ENCODE measurements at regions not wholly inside any gene's neighbourhood (a gene's known extent, or its start where the extent isn't known, plus 50 kb on each side); places are given as distances from the start of the nearest gene placed in this dataset.
"Not testable (repeated sequence)": the region's sequence is repeated elsewhere in the genome, so short reads cannot be mapped to it uniquely, and the experiment has no call there.

DNA sequence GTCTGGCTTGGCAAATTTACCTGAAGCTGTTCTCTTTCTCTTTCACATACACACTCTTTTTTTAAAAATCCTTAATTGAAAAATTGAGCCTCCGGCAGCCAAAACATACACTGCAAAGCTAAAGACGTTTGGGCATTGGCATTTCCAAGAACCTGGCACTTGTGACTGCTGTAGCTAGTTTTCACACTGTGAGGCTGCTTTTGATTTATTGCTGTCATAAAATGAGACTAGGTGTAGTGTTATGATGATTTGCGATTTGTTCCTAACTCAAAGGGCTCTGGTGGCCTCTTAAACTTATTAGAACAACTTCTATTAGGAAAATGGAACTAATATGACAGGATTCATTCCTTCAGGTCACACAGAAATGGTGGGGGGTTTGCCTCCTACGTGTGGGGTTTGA is 377.1 kb upstream of the FAR2 start:
- no peak for DNase-seq (ENCODE audit: low read depth)

DNA sequence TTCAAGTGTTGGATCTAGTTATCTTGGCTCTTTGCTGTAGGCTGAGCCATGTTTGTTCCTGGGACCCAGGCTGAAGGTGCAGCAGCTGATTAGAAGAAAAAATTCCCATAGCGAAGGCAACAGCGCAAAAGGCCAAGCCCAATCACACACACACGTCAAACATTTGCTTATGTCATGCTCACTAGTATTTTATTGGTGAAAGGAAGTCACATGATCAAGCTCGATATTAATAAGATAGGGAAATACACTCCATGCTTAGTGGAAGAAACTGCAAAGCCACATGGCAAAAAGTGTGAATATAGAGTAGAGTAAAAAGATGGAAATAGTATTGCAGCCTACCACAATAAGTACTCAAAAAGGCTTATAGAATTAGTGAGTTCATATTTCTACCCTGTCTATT is 373.5 kb upstream of the FAR2 start:
- DNase-seq (ENCODE audit: low read depth), result no peak

DNA sequence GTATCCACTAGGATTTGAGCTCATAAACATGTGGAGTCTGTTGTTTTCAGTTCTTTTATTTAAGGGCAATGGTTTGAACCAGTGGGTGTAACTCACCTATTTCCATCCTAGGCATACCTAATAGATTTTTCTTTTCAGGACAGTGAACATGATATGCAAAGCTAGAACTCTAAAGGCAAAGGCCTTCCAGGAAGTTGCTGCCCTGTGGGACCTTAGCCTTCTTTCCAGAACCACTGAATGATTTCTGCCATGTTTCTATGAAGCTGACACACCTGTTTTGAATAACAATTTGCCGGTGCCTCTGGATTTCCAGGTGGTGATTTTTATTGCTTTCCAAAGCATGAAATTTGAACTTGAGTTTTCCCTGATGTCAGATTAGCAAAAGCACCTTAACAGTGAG is 372.9 kb upstream of the FAR2 start:
- DNase-seq (ENCODE audit: low read depth), result no peak

DNA sequence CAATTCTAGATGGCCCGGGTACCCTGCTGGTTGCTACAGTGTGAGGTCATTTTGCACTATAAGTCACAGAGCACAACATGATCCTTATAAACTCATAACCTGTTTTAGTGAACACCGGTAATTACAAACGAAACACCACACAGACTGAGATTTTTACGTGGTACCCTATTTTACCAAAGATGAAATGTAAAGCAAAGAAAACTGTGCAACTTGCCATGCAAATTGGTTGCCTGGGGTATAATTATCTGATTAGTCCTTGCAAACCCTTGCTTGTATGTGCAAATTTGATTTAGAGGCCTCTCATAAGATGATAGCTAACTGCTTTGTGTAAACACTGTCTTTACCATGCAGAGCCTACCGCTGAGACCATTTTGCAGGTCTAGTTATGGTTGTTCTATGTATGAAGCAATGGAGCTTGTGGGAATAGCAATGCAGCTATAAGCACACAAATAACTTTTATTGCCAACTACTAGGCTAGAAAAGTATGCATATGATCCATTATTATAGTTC is 372.1 kb upstream of the FAR2 start:
- no peak for DNase-seq (ENCODE audit: low read depth)

DNA sequence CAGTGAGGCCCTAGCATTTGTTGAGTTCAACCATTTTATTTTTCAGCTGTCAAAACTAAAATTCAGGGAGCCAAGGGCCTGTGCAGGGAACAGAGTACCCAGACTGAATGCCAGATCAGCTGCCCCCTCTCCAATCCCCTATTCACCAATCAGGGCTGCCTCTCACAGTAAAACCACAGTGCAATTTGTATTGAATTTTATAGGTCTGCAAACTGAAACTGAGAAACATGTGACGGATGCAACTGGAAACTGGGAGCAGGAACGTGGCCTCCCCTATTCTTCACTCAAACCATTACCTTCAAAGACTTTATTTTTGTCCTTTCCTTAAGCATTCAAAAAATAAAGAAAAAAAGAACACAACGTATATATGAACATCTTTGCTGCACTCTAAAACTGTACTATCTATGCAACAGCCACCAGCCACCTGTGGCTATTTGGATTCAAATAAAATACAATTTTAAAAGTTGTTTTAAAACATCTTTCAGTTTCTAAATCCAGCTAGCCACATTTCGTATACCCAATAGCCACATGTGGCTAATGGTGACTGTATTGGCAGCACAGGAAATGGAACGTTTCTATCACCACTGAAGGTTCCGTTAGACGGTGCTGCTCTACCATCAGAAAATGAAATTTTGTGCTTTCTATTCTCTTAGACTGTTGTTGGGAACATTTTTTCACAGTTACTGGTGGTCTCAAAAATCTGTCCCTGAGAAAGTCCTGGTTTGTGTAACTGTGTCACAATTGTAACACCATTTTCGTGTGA is 371.3 kb upstream of the FAR2 start:
- DNase-seq (ENCODE audit: low read depth), result no peak

GRCh38 chr12:28780096-28780495 is 369.0 kb upstream of the FAR2 start:
- DNase-seq (ENCODE audit: low read depth), result peak; percentile 70

DNA sequence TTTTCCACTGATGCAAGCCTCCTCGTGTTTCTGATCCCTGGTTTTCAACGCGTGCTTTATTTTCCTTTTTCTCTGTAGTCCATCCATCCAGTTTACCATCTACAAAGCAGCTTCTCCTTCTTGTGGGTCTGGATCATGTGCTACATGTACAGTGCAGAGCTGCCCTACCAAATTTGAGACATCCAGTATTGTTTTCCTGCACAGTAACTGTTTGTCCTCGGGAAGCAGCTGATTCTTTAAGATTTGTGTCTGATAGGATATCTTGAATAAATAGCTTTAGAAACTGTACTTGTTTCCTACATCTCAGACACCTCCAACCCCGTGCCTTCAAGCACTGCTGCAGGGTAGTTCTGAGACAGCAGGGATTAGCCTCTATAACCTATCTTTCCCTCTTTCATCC is 368.1 kb upstream of the FAR2 start:
- no peak for DNase-seq (ENCODE audit: low read depth)

GRCh38 chr12:28781671-28782652 is 367.1 kb upstream of the FAR2 start:
- no peak for DNase-seq (ENCODE audit: low read depth)

DNA sequence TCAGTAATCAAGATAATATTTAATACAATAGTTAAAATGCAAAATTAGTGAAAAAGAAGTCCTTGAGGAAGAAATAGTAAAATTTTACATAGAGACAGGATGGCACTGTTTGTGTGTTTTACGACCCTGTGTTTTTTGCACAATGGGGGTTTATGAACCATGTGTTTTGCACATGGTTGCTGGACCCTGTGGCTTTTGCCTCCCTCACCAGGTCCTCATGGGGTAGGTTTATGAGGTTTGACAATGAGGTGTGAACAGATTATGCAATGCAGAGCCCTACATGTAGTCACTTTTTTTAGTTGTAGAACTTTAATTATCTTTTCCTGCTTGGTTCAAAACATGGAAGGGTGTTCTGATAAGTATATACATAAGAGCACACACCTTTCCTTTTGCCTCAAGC is 366.3 kb upstream of the FAR2 start:
- no peak for DNase-seq (ENCODE audit: low read depth)

DNA sequence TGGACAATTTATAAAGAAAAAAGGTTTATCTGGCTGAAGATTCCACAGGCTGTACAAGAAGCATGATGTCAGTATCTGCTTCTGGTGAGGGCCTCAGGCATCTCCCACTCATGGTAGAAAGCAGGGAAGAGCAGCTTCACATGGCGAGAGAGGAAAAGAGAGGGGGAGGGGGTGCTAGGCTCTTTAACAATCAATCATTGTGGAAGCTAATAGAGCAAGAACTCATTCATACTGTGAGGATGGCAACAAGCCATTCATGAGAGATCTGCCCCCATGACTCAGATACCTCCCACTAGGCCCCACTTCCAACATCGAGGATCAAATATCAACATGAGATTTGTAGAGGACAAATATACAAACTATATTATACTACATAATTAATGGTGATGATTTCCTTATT is 361.9 kb upstream of the FAR2 start:
- no peak for DNase-seq (ENCODE audit: low read depth)

- DNase-seq (ENCODE audit: low read depth), result not testable (repeated sequence)
Observed at GRCh38 chr12:28788256-28788655, 360.8 kb upstream of the FAR2 start.

DNA sequence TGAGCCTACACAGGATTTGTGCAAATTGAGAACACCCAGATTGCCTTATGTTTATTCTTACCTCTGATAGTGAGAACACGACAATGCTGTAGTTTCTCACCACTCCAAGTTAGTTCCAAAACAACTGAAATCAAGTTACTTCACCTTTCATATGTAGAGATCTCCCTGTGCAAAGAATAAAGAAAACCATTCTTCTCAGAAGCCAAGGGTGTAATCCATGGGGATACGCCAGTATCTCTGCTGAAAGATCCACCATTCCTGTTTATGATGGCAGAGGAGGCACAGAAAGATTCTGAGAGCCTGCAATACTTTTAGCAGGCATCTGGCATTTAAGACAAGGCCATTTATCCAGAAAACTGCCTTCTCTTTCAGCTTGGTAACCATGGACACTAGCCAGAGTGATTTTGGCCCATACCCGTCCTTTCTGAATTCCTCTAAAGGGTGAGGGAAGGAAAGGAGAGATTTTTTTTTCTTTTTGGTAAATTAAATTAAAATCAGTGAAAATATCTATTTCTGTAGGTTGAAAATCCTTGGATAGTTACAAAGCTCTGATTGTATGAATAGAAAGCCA is 355.4 kb upstream of the FAR2 start:
- no peak for DNase-seq (ENCODE audit: low read depth)

DNA sequence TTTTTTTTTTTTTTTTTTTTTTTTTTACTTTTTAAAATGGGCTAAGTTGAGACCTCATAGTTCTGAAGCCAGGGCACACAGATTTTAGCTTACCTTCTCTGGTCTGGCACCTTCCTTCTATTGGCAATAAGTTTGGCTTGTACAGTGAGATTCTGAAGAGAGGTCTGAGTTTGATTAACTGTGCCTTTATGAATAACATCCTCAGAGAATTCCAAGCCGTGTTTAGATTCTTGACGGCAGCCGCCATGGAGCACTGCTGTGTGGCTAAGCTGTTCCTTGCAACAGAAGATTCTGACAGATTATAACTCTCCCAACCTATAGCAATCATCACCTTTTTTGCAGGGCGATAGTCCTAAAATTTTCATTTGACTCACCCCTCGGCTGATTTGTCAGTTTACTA is 354.9 kb upstream of the FAR2 start:
- no peak for DNase-seq (ENCODE audit: low read depth)

- DNase-seq (ENCODE audit: low read depth), result no peak
Observed at GRCh38 chr12:28794786-28795185, 354.3 kb upstream of the FAR2 start.

DNA sequence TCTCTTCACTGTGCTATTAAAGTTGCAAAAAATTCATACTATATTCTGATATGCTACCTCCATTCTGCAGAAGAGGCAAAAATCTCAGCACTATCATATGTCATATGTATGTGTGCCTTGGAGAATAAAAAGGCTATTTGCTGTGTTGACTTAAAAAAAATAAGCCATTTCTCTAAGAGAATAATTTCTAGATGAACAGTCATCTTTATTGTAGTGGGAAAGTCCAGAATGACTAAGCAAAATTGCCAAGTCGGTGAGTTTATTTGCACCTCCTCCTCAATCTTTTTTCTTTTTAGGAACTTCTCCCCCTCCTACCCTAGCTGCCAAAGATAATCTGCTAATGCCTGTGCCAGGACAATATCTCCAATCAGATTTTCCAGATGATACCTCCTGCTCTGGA is 353.8 kb upstream of the FAR2 start:
- peak; percentile 7 for DNase-seq (ENCODE audit: low read depth)

DNA sequence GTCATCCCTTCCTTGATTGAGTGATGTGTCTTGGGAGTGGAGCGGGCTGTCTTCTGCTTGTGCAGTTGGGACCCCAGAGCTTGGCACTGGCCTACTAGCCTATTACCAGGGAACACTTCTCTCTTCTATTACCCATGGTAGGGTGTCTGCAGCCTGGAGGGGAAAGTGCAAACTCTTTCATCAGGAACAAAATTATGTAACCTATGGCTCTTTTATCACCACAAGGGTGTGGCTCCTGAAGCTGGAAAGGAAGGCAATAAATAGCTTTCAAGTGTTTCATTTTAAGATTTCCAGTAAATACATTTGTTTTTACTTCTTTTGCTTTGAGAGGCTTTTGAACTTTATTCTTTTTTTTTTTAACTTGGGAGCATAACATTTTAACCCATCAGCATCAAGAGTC is 349.7 kb upstream of the FAR2 start:
- no peak for DNase-seq (ENCODE audit: low read depth)

- DNase-seq (ENCODE audit: low read depth), result no peak
Observed at GRCh38 chr12:28800129-28800528, 348.9 kb upstream of the FAR2 start.

GRCh38 chr12:28802706-28803438 is 346.2 kb upstream of the FAR2 start:
- DNase-seq (ENCODE audit: low read depth), result no peak

DNA sequence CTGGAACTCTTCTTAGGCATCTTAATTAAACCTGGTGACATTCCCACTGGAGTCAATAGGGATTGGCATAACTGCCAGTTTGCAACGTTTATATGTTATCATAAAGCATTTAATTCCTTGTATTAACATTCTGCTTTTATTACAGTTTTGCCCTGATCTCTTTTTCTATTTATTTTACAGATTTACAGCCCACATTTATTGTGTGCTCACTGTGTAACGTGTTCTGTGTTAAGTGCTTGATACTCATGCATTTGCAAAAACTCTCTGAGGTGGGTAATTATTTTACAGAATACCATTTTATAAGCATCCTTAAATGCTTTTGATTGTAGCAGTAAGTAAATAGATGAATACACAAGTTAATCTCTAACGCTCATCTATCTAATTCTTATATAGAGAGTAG is 341.5 kb upstream of the FAR2 start:
- no peak for DNase-seq (ENCODE audit: low read depth)

DNA sequence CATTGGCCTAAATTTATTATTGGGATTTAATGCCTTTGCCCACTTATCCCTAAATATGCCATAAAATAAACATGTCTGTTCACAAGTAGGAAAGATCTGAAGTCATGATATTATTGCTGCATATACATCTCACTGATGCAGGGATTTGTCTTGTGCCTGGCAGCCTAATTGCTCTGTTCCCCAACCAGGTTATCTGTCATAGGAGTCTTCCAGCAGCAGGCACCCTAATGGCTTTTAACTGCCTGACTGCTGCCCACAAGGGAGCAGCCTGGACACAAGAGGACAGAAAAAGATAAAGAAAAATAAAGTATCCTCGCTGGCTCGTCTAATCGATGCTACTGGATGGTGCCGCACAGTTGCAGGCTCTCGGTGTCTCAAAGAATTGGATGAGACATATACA is 337.6 kb upstream of the FAR2 start:
- DNase-seq (ENCODE audit: low read depth), result no peak

- DNase-seq (ENCODE audit: low read depth), result peak; percentile 3
Observed at GRCh38 chr12:28814246-28814645, 334.8 kb upstream of the FAR2 start.

DNA sequence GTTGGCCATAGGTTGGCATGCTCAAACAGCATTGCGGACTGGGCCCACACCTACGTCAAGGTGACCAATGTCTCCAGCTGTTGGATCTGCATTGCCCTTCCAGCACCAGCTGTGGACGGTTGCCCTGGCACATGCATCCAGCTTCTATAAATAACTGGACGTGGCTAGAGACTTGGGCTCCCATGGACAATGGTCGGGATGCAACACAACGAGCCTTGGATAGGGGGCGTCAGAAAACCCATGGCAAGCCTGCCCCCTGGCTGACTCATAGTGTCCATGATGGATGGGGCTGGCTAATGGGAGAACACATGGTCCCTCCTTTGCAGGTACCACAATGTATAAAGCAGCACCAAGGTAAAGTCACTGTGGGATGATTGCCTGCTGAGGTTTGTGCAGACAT is 331.6 kb upstream of the FAR2 start:
- DNase-seq (ENCODE audit: low read depth), result no peak
